ENCODE measurements at regions not wholly inside any gene's neighbourhood (a gene's known extent, or its start where the extent isn't known, plus 50 kb on each side); places are given as distances from the start of the nearest gene placed in this dataset.

- TF ChIP-seq MAX (IDR thresholded peaks at IDR 0.05) (no peak), YY1 (IDR thresholded peaks at IDR 0.05; ENCODE audit: low read depth) (no peak), FOXM1 (IDR thresholded peaks at IDR 0.05; ENCODE audit: borderline replicate concordance, low read depth) (no peak), CEBPB (IDR thresholded peaks at IDR 0.05) (no peak), CREB1 (IDR thresholded peaks at IDR 0.05; ENCODE audit: low read depth) (no peak), USF1 (IDR thresholded peaks at IDR 0.05) (no peak), EP300 (IDR thresholded peaks at IDR 0.05; ENCODE audit: borderline replicate concordance) (no peak), TEAD4 (IDR thresholded peaks at IDR 0.05) (no peak), NFIC (IDR thresholded peaks at IDR 0.05) (no peak), EGR1 (IDR thresholded peaks at IDR 0.05) (no peak), TAF1 (IDR thresholded peaks at IDR 0.05; ENCODE audit: low read depth) (no peak), RAD21 (IDR thresholded peaks at IDR 0.05; ENCODE audit: low read depth) (no peak)
Measured at GRCh38 chr12:41891226-41891625, 253.4 kb downstream of the GXYLT1 start.

Measured in Ishikawa (cell line).